Fibroblast of lung (primary cell): ENCODE measurements at regions not wholly inside any gene's neighbourhood (a gene's known extent, or its start where the extent isn't known, plus 50 kb on each side); places are given as distances from the start of the nearest gene placed in this dataset.

Experiments used
- DNase-seq, 2 donors: peaks; one replicate each; pipeline versions ENCODE4 v3.0.0 to v3.0.0-alpha.2; 2010; ENCODE audit warnings: low read depth in 2 of 2
- H2AFZ ChIP-seq: 2 replicates; pipeline ENCODE4 v1.5.1; 2012; ENCODE audit warnings: low read length, control low read depth, inconsistent platforms
- H3K27ac ChIP-seq: 2 replicates; pipeline ENCODE4 v1.5.1; 2011; ENCODE audit warnings: low read length, control low read depth; ENCODE audit not compliant: insufficient read depth
- H3K27me3 ChIP-seq: 2 replicates; pipeline ENCODE4 v1.5.1; 2011; ENCODE audit warnings: mild to moderate bottlenecking, low read length; ENCODE audit not compliant: control insufficient read depth, insufficient read depth
- H3K36me3 ChIP-seq: 2 replicates; pipeline ENCODE4 v1.5.1; 2011; ENCODE audit warnings: low read length; ENCODE audit not compliant: control insufficient read depth, insufficient read depth
- H3K4me1 ChIP-seq: 2 replicates; pipeline ENCODE4 v1.5.1; 2011; ENCODE audit warnings: low read length; ENCODE audit not compliant: control insufficient read depth, insufficient read depth; ENCODE audit errors: extremely low read depth
- H3K4me2 ChIP-seq: 2 replicates; pipeline ENCODE4 v1.5.1; 2011; ENCODE audit warnings: low read length, control low read depth; ENCODE audit not compliant: insufficient read depth; ENCODE audit errors: extremely low read depth
- H3K4me3 ChIP-seq, 4 experiments: fragments of 200-600 bp in 1 of 4; sonication (generic) in 1 of 4; replicated peaks in 1 of 4; 2 replicates each; pipeline ENCODE4 v1.5.1; 2011 to 2016; ENCODE audit warnings: low read length in 4 of 4, low read depth in 3 of 4, mild to moderate bottlenecking in 3 of 4, control low read depth in 2 of 4, inconsistent platforms in 1 of 4, mixed read lengths in 1 of 4; ENCODE audit not compliant: insufficient read depth in 1 of 4; ENCODE audit errors: control extremely low read depth in 1 of 4
- H3K79me2 ChIP-seq: 2 replicates; pipeline ENCODE4 v1.5.1; 2012; ENCODE audit warnings: mild to moderate bottlenecking, low read length, inconsistent platforms; ENCODE audit not compliant: control insufficient read depth, insufficient read depth
- H3K9ac ChIP-seq: 2 replicates; pipeline ENCODE4 v1.5.1; 2011; ENCODE audit warnings: mild to moderate bottlenecking, low read length, control low read depth; ENCODE audit not compliant: insufficient read depth
- H3K9me3 ChIP-seq: 2 replicates; pipeline ENCODE4 v1.5.1; 2012; ENCODE audit warnings: low read depth, low read length; ENCODE audit not compliant: control insufficient read depth, insufficient read depth
- H4K20me1 ChIP-seq: 2 replicates; pipeline ENCODE4 v1.5.1; 2011; ENCODE audit warnings: low read length; ENCODE audit not compliant: control insufficient read depth, insufficient read depth; ENCODE audit errors: extremely low read depth
- CTCF ChIP-seq, 2 donors: IDR thresholded peaks in 1 of 2; conservative IDR thresholded peaks in 1 of 2; 1 replicate in 1 of 2; 2 replicates in 1 of 2; pipeline ENCODE4 v1.5.1; 2011 to 2012; ENCODE audit warnings: low read length in 2 of 2, control low read depth in 1 of 2, inconsistent platforms in 1 of 2, low read depth in 1 of 2, mild to moderate bottlenecking in 1 of 2
- EZH2 ChIP-seq: IDR thresholded peaks from 2 replicates; pipeline ENCODE4 v1.5.1; 2012; ENCODE audit warnings: low read length, control low read depth, mild to moderate bottlenecking; ENCODE audit errors: missing control alignments

- H4K20me1 ChIP-seq: no peaks in the 10 kb centered on the region
- H2AFZ ChIP-seq: no peak overlapping the region
- no peaks in the 10 kb centered on the region for H3K27me3 ChIP-seq
- H3K27ac ChIP-seq: no peak overlapping the region
- no peaks in the 10 kb centered on the region for H3K4me1 ChIP-seq
- no peaks in the 10 kb centered on the region for H3K36me3 ChIP-seq
- H3K9ac ChIP-seq: no peak overlapping the region
- H3K4me3 ChIP-seq: no peak overlapping the region
- no peak for DNase-seq
- H3K9me3 ChIP-seq: no peaks in the 10 kb centered on the region
- TF ChIP-seq CTCF (conservative IDR thresholded peaks at IDR 0.05 in 1 of 2, IDR thresholded peaks at IDR 0.05 in 1 of 2; ENCODE audit: low read depth in 1 of 2, low read length in 2 of 2): no peak
- no peak for TF ChIP-seq EZH2
- no peaks in the 10 kb centered on the region for H3K79me2 ChIP-seq
- H3K4me2 ChIP-seq: no peak overlapping the region
Measured at GRCh38 chr13:106702505-106702904, 134.6 kb upstream of the ARGLU1 start.

DNA sequence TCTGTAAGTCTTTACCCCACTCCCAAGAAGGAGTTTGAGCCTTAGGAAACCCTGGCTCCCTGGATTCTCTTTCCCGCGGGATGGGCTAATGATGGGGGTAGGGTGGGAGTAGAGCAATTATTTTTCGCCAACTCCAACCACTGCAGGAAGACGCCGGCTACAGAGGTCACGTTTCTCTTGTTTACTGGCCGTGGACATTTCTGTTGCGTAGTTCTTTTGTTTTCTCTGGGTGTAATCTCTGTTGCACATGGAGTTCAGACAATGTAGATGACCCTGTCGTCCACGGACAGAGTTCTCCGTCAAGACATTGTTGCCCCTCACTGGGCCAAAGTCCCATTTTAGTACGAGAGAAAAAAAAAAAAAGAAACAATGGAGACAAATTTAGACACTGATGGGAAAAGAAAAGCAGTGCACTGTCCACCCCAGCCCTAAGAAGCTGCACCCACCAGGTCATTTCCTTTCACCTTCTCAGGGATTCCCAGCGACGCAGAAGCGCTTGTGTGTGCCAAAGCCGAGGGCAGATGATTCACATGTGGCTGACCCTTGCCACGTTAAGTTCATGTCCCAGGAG, 133.9 kb upstream of the ARGLU1 start:
- no peak overlapping the region for H3K9ac ChIP-seq
- TF ChIP-seq EZH2 (no peak), CTCF (conservative IDR thresholded peaks at IDR 0.05 in 1 of 2, IDR thresholded peaks at IDR 0.05 in 1 of 2; ENCODE audit: low read depth in 1 of 2, low read length in 2 of 2) (no peak)
- H2AFZ ChIP-seq: no peak overlapping the region
- no peak overlapping the region for H3K4me3 ChIP-seq
- no peaks in the 10 kb centered on the region for H3K27me3 ChIP-seq
- no peaks in the 10 kb centered on the region for H3K9me3 ChIP-seq
- H3K36me3 ChIP-seq: no peaks in the 10 kb centered on the region
- H3K4me1 ChIP-seq: no peaks in the 10 kb centered on the region
- no peaks in the 10 kb centered on the region for H4K20me1 ChIP-seq
- no peaks in the 10 kb centered on the region for H3K79me2 ChIP-seq
- DNase-seq: no peak
- H3K4me2 ChIP-seq: no peak overlapping the region
- no peak overlapping the region for H3K27ac ChIP-seq

DNA sequence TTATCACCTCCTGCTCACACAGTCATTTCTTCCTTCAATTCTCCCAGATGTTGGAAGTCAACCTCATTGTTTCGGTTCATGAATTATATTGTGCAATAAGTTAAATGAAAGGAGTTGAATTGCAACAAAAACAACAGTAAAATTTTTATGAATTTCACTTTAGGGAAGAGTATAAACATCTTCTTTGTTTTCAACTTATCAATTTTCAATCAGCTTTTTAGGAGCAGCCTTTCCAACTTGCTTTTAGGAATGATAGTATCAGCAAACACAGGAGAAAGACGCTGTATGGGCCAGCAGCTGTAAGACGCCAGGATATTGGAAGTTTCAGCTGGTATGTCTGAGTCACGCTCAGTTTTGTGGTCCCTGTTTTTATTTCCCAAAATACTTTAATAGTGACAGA, 132.5 kb upstream of the ARGLU1 start:
- H3K4me2 ChIP-seq: no peak overlapping the region

More for the DNA sequence above, 132.5 kb upstream of the ARGLU1 start:
- no peaks in the 10 kb centered on the region for H3K27me3 ChIP-seq
- no peak overlapping the region for H2AFZ ChIP-seq
- no peaks in the 10 kb centered on the region for H3K79me2 ChIP-seq
- no peaks in the 10 kb centered on the region for H3K36me3 ChIP-seq
- no peak overlapping the region for H3K9ac ChIP-seq
- H3K27ac ChIP-seq: no peak overlapping the region
- no peak overlapping the region for H3K4me3 ChIP-seq
- TF ChIP-seq CTCF (conservative IDR thresholded peaks at IDR 0.05 in 1 of 2, IDR thresholded peaks at IDR 0.05 in 1 of 2; ENCODE audit: low read depth in 1 of 2, low read length in 2 of 2) (no peak), EZH2 (no peak)
- H4K20me1 ChIP-seq: no peaks in the 10 kb centered on the region
- H3K4me1 ChIP-seq: no peaks in the 10 kb centered on the region
- DNase-seq: peak in 1 of 2 donors; percentile 53
- no peaks in the 10 kb centered on the region for H3K9me3 ChIP-seq
